KMS-11 (cell line): ENCODE measurements at regions not wholly inside any gene's neighbourhood (a gene's known extent, or its start where the extent isn't known, plus 50 kb on each side); places are given as distances from the start of the nearest gene placed in this dataset.
A peak's percentile ranks its signal among the peaks of the same experiment; 100 is the strongest.

Experiments used
- H2AFZ ChIP-seq: fragments of 200-600 bp; sonication (generic); 2 replicates; pipeline ENCODE4 v1.6.1; 2016; ENCODE audit warnings: antibody characterized with exemption, mixed run types, low read depth
- H3K27ac ChIP-seq: fragments of 200-600 bp; sonication (generic); 2 replicates; pipeline ENCODE4 v1.6.1; 2016; ENCODE audit warnings: mild to moderate bottlenecking, mixed run types
- H3K27me3 ChIP-seq: fragments of 200-600 bp; sonication (generic); 2 replicates; pipeline ENCODE4 v1.6.1; 2017; ENCODE audit warnings: mild to moderate bottlenecking, low read depth, mixed run types, moderate library complexity; ENCODE audit not compliant: insufficient read depth
- H3K36me3 ChIP-seq: fragments of 200-600 bp; sonication (generic); 2 replicates; pipeline ENCODE4 v1.6.1; 2017; ENCODE audit warnings: mild to moderate bottlenecking, mixed run types; ENCODE audit not compliant: insufficient read depth
- H3K4me1 ChIP-seq: fragments of 200-600 bp; sonication (generic); 2 replicates; pipeline ENCODE4 v1.6.1; 2016; ENCODE audit warnings: mild to moderate bottlenecking, low read depth, mixed run types; ENCODE audit not compliant: poor library complexity, severe bottlenecking
- H3K4me2 ChIP-seq: fragments of 200-600 bp; sonication (generic); 2 replicates; pipeline ENCODE4 v1.7.0; 2016; ENCODE audit warnings: mild to moderate bottlenecking, mixed run types
- H3K4me3 ChIP-seq: fragments of 200-600 bp; sonication (generic); IDR thresholded peaks from 2 replicates; pipeline ENCODE4 v1.6.1; 2017; ENCODE audit warnings: low read depth, low read length, mixed read lengths; ENCODE audit not compliant: insufficient read depth
- H3K79me2 ChIP-seq: fragments of 200-600 bp; sonication (generic); 2 replicates; pipeline ENCODE4 v1.6.1; 2016; ENCODE audit warnings: low read depth, mixed run types; ENCODE audit not compliant: insufficient read depth
- H3K9ac ChIP-seq: fragments of 200-600 bp; sonication (generic); 2 replicates; pipeline ENCODE4 v1.6.1; 2016; ENCODE audit warnings: mild to moderate bottlenecking, mixed run types
- H4K20me1 ChIP-seq: fragments of 200-600 bp; sonication (generic); 2 replicates; pipeline ENCODE4 v1.6.1; 2016; ENCODE audit warnings: mild to moderate bottlenecking, mixed run types; ENCODE audit not compliant: insufficient read depth
- TF ChIP-seq, protein P1 (sequence below): fragments of 200-600 bp; sonication (generic); conservative IDR thresholded peaks from 2 replicates; pipeline ENCODE4 v1.6.1; 2017; ENCODE audit warnings: low read depth, mild to moderate bottlenecking, antibody characterized with exemption, low read length, moderate library complexity, mixed read lengths

GRCh38 chr12:124162151-124163110 is 132.5 kb upstream of the RFLNA start:
- no peak overlapping the region for H3K27ac ChIP-seq
- peaks cover 12% of the 10 kb centered on the region for H3K4me1 ChIP-seq
- TF ChIP-seq, protein P1, sequence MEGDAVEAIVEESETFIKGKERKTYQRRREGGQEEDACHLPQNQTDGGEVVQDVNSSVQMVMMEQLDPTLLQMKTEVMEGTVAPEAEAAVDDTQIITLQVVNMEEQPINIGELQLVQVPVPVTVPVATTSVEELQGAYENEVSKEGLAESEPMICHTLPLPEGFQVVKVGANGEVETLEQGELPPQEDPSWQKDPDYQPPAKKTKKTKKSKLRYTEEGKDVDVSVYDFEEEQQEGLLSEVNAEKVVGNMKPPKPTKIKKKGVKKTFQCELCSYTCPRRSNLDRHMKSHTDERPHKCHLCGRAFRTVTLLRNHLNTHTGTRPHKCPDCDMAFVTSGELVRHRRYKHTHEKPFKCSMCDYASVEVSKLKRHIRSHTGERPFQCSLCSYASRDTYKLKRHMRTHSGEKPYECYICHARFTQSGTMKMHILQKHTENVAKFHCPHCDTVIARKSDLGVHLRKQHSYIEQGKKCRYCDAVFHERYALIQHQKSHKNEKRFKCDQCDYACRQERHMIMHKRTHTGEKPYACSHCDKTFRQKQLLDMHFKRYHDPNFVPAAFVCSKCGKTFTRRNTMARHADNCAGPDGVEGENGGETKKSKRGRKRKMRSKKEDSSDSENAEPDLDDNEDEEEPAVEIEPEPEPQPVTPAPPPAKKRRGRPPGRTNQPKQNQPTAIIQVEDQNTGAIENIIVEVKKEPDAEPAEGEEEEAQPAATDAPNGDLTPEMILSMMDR = no peak
- no peak overlapping the region for H3K9ac ChIP-seq
- H4K20me1 ChIP-seq = no peaks in the 10 kb centered on the region
- no peaks in the 10 kb centered on the region for H3K36me3 ChIP-seq
- no peaks in the 10 kb centered on the region for H3K27me3 ChIP-seq
- no peak overlapping the region for H2AFZ ChIP-seq
- H3K4me2 ChIP-seq = no peak overlapping the region
- H3K79me2 ChIP-seq = no peaks in the 10 kb centered on the region
- no peak overlapping the region for H3K4me3 ChIP-seq

DNA sequence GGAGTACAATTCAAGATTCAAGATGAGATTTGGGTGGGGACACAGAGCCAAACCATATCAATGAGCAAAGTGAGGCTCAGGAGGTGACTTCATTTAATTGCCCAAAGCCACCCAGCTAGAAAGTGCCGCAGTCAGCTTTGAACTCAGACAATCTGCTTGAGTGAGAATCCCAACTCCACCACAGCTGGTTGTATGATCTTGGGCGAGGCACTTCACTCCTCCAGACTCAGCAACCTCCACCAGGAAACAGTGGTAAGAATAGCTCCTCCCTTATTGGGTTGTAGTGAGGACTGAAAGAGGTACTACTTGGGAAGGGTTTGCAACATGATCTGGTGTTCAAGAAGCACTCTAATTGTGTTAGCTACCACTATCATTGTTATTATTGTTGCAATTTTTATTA is 129.2 kb upstream of the RFLNA start:
- H3K4me3 ChIP-seq = no peak overlapping the region
- H3K4me2 ChIP-seq = no peak overlapping the region
- H3K27me3 ChIP-seq = no peaks in the 10 kb centered on the region
- H3K9ac ChIP-seq = no peak overlapping the region
- no peak overlapping the region for H2AFZ ChIP-seq
- peaks cover 12% of the 10 kb centered on the region for H3K4me1 ChIP-seq
- no peaks in the 10 kb centered on the region for H4K20me1 ChIP-seq
- H3K36me3 ChIP-seq = no peaks in the 10 kb centered on the region
- H3K79me2 ChIP-seq = no peaks in the 10 kb centered on the region
- H3K27ac ChIP-seq = peak overlapping the region; percentile 12; the same call in 1 of the 2 replicates
- TF ChIP-seq, protein P1 = no peak

- no peaks in the 10 kb centered on the region for H3K27me3 ChIP-seq
- no peak overlapping the region for H3K27ac ChIP-seq
- H3K36me3 ChIP-seq = no peaks in the 10 kb centered on the region
- H3K4me1 ChIP-seq = peaks cover 12% of the 10 kb centered on the region
- H4K20me1 ChIP-seq = no peaks in the 10 kb centered on the region
- no peak overlapping the region for H3K9ac ChIP-seq
- no peak overlapping the region for H2AFZ ChIP-seq
- TF ChIP-seq, protein P1 = no peak
- H3K79me2 ChIP-seq = no peaks in the 10 kb centered on the region
- H3K4me2 ChIP-seq = no peak overlapping the region
- no peak overlapping the region for H3K4me3 ChIP-seq
Observed at GRCh38 chr12:124167141-124167540, 127.8 kb upstream of the RFLNA start.

- no peaks in the 10 kb centered on the region for H3K27me3 ChIP-seq
- H3K4me2 ChIP-seq = no peak overlapping the region
- no peaks in the 10 kb centered on the region for H3K79me2 ChIP-seq
- H3K4me1 ChIP-seq = peaks cover 12% of the 10 kb centered on the region
- no peaks in the 10 kb centered on the region for H3K36me3 ChIP-seq
- no peaks in the 10 kb centered on the region for H4K20me1 ChIP-seq
- no peak overlapping the region for H3K9ac ChIP-seq
- TF ChIP-seq, protein P1 = no peak
- no peak overlapping the region for H3K27ac ChIP-seq
- no peak overlapping the region for H3K4me3 ChIP-seq
- no peak overlapping the region for H2AFZ ChIP-seq
Observed at GRCh38 chr12:124168016-124168786, 126.7 kb upstream of the RFLNA start.
